ENCODE measurements at regions not wholly inside any gene's neighbourhood (a gene's known extent, or its start where the extent isn't known, plus 50 kb on each side); places are given as distances from the start of the nearest gene placed in this dataset.

GRCh38 chr5:124355928-124356327, 390.5 kb downstream of the ZNF608 start:
- DNase-seq (ENCODE audit: low spot score) = no peak
- in situ Hi-C loops (cut with MboI; ENCODE audit: low pct_unique_long_range_greater_than_20kb, low sequenced_read_pairs, unreplicated experiment) = no loop called here
- TF ChIP-seq, protein P1, sequence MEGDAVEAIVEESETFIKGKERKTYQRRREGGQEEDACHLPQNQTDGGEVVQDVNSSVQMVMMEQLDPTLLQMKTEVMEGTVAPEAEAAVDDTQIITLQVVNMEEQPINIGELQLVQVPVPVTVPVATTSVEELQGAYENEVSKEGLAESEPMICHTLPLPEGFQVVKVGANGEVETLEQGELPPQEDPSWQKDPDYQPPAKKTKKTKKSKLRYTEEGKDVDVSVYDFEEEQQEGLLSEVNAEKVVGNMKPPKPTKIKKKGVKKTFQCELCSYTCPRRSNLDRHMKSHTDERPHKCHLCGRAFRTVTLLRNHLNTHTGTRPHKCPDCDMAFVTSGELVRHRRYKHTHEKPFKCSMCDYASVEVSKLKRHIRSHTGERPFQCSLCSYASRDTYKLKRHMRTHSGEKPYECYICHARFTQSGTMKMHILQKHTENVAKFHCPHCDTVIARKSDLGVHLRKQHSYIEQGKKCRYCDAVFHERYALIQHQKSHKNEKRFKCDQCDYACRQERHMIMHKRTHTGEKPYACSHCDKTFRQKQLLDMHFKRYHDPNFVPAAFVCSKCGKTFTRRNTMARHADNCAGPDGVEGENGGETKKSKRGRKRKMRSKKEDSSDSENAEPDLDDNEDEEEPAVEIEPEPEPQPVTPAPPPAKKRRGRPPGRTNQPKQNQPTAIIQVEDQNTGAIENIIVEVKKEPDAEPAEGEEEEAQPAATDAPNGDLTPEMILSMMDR (IDR thresholded peaks at IDR 0.05; ENCODE audit: extremely low read depth, insufficient read depth, missing control alignments) = no peak

GRCh38 chr5:124353016-124353415, 393.4 kb downstream of the ZNF608 start:
- in situ Hi-C loops (cut with MboI; ENCODE audit: low pct_unique_long_range_greater_than_20kb, low sequenced_read_pairs, unreplicated experiment) = no loop called here
- DNase-seq (ENCODE audit: low spot score) = no peak
- TF ChIP-seq, protein P1 (IDR thresholded peaks at IDR 0.05; ENCODE audit: extremely low read depth, insufficient read depth, missing control alignments) = no peak

GRCh38 chr5:124352312-124352711, 394.1 kb downstream of the ZNF608 start:
- TF ChIP-seq, protein P1 (IDR thresholded peaks at IDR 0.05; ENCODE audit: extremely low read depth, insufficient read depth, missing control alignments) = no peak
- no peak for DNase-seq (ENCODE audit: low spot score)

DNA sequence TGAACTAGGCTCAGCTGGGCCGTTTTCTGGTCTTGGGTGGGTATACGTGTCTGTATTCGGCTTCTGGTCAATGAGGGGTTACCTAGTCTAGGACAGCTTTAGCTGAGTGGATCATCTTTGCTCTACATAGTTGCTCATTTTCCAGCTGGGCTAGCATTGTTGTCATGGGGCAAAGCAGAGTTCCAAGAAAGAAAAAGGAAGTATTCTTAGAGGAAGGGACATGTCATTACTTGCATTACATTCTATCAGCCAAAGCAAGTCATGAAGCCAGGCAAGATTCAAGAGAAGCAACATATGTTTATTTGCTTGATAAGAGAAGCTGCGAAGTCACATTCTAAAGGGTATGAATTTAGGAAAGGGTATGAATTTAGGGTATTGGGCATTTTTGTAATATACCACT, 396.5 kb downstream of the ZNF608 start:
- in situ Hi-C loops (cut with MboI; ENCODE audit: low pct_unique_long_range_greater_than_20kb, low sequenced_read_pairs, unreplicated experiment) = no loop called here
- no peak for DNase-seq (ENCODE audit: low spot score)
- TF ChIP-seq, protein P1 (IDR thresholded peaks at IDR 0.05; ENCODE audit: extremely low read depth, insufficient read depth, missing control alignments) = no peak

More at GRCh38 chr5:124352312-124352711, 394.1 kb downstream of the ZNF608 start:
- in situ Hi-C loops (cut with MboI; ENCODE audit: low pct_unique_long_range_greater_than_20kb, low sequenced_read_pairs, unreplicated experiment) = no loop called here

DNA sequence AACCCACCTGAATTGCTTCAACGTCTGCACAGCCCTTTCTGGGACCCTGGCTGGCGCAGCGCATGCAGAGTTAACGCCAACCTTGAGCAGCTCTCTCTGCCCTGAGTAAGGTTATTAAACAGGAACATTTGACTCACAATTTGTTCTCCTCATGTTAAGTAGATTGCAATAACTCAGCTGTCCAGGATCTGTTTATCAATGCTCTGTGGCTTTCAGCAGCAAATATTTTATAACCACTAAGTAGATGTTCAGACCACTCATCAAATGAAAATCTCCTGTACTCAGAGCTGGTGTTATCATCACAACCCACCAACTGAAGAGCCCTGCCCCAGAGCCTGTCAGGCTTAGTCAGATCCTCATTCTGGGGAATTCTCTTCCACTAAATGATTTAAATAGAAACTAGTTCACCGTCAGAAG, 403.0 kb downstream of the ZNF608 start:
- in situ Hi-C loops (cut with MboI; ENCODE audit: low pct_unique_long_range_greater_than_20kb, low sequenced_read_pairs, unreplicated experiment) = no loop called here

DNA sequence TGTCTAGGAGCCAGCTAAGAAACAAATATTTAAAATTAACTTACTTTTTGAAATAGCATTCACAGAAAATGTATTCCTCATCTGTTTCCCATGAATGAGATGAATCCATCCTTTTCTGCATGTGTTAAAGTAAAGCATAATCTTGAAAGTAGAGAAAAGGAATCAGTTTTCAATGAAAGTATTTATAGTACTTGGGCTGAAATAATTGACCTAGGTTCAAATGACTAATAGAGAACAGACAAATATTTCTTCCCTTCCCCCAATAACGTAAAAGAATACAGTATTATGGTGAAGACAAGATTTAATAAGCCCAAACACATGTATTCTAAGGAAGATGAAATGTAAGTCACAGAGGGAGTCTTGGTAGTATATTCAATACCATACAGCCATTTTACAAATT, 403.5 kb downstream of the ZNF608 start:
- TF ChIP-seq, protein P1 (IDR thresholded peaks at IDR 0.05; ENCODE audit: extremely low read depth, insufficient read depth, missing control alignments) = no peak
- no peak for DNase-seq (ENCODE audit: low spot score)
- in situ Hi-C loops (cut with MboI; ENCODE audit: low pct_unique_long_range_greater_than_20kb, low sequenced_read_pairs, unreplicated experiment) = no loop called here

More for the DNA sequence above, 403.0 kb downstream of the ZNF608 start:
- DNase-seq (ENCODE audit: low spot score) = no peak
- TF ChIP-seq, protein P1 (IDR thresholded peaks at IDR 0.05; ENCODE audit: extremely low read depth, insufficient read depth, missing control alignments) = no peak

GRCh38 chr5:124342584-124342983, 403.9 kb downstream of the ZNF608 start:
- in situ Hi-C loops (cut with MboI; ENCODE audit: low pct_unique_long_range_greater_than_20kb, low sequenced_read_pairs, unreplicated experiment) = no loop called here
- TF ChIP-seq, protein P1 (IDR thresholded peaks at IDR 0.05; ENCODE audit: extremely low read depth, insufficient read depth, missing control alignments) = no peak
- DNase-seq (ENCODE audit: low spot score) = no peak
